ENCODE measurements at regions not wholly inside any gene's neighbourhood (a gene's known extent, or its start where the extent isn't known, plus 50 kb on each side); places are given as distances from the start of the nearest gene placed in this dataset.

DNA sequence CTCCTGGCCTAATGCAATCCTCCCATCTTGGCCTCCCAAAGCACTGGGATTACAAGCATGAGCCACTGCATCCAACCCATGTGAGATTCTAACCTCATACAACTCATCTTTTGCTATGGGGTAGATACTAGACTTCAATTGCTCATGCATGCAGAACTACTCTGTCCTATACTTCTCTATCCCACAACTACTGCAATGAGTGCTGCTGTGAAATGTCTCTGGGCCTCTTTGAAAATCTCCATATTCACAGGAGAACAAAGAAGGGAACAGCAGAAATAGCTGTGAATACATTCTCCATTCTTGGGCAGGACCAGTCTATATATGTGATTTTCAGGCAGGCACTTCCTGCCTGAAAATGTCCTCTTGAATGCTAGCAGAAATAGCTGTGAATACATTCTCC, 220.7 kb upstream of the GRIP1 start:
- TF ChIP-seq POLR2AphosphoS5 (IDR thresholded peaks at IDR 0.05; ENCODE audit: borderline replicate concordance, low read depth, low read length) (no peak), FOXP2 (optimal IDR thresholded peaks at IDR 0.05; ENCODE audit: control extremely low read depth, extremely low read length, insufficient read depth) (no peak), EZH2 (IDR thresholded peaks at IDR 0.05) (no peak)

All from SK-N-MC (cell line).